H9 (cell line): ENCODE measurements at regions not wholly inside any gene's neighbourhood (a gene's known extent, or its start where the extent isn't known, plus 50 kb on each side); places are given as distances from the start of the nearest gene placed in this dataset.
A peak's percentile ranks its signal among the peaks of the same experiment; 100 is the strongest.

Source experiments
- DNase-seq: peaks from one replicate; pipeline ENCODE4 v3.0.0-alpha.2; 2017
- H2AFZ ChIP-seq: one replicate; pipeline ENCODE4 v1.6.1; 2013; ENCODE audit warnings: mild to moderate bottlenecking, low read length, control low read depth, moderate library complexity
- H2AK5ac ChIP-seq: 2 replicates; pipeline ENCODE4 v1.6.1; 2013; ENCODE audit warnings: low read length, control low read depth, mixed read lengths; ENCODE audit not compliant: insufficient read length
- H2BK120ac ChIP-seq: one replicate; pipeline ENCODE4 v1.6.1; 2013; ENCODE audit warnings: low read depth, mild to moderate bottlenecking, low read length, control low read depth, inconsistent platforms; ENCODE audit not compliant: poor library complexity, severe bottlenecking
- H2BK12ac ChIP-seq: 2 replicates; pipeline ENCODE4 v1.6.1; 2013; ENCODE audit warnings: low read length, control low read depth, mixed read lengths, low read depth; ENCODE audit not compliant: insufficient read length
- H2BK15ac ChIP-seq: 2 replicates; pipeline ENCODE4 v1.6.1; 2013; ENCODE audit warnings: low read depth, low read length, control low read depth
- H2BK20ac ChIP-seq: one replicate; pipeline ENCODE4 v1.6.1; 2013; ENCODE audit warnings: low read depth, mild to moderate bottlenecking, low read length, control low read depth, inconsistent platforms; ENCODE audit not compliant: poor library complexity, severe bottlenecking
- H2BK5ac ChIP-seq: 2 replicates; pipeline ENCODE4 v1.6.1; 2013; ENCODE audit warnings: low read length, control low read depth, mixed read lengths; ENCODE audit not compliant: insufficient read length
- H3K14ac ChIP-seq: 2 replicates; pipeline ENCODE4 v1.6.1; 2013; ENCODE audit warnings: low read length, control low read depth; ENCODE audit not compliant: insufficient read depth
- H3K18ac ChIP-seq: 2 replicates; pipeline ENCODE4 v1.6.1; 2013; ENCODE audit warnings: low read depth, mild to moderate bottlenecking, mixed read lengths, low read length, control low read depth; ENCODE audit not compliant: insufficient read length
- H3K23ac ChIP-seq: 2 replicates; pipeline ENCODE4 v1.6.1; 2013; ENCODE audit warnings: low read length, control low read depth, mixed read lengths, low read depth; ENCODE audit not compliant: insufficient read length
- H3K23me2 ChIP-seq: 2 replicates; pipeline ENCODE4 v1.6.1; 2013; ENCODE audit warnings: low read depth, mild to moderate bottlenecking, mixed read lengths, low read length, control low read depth; ENCODE audit not compliant: insufficient read length, poor library complexity, severe bottlenecking
- H3K27ac ChIP-seq: 2 replicates; pipeline ENCODE4 v1.5.1; 2013; ENCODE audit warnings: low read length, control low read depth, mixed read lengths, low read depth; ENCODE audit not compliant: insufficient read length
- H3K27me3 ChIP-seq: 2 replicates; pipeline ENCODE4 v1.6.1; 2013; ENCODE audit warnings: low read length, control low read depth, inconsistent platforms; ENCODE audit not compliant: insufficient read depth
- H3K4ac ChIP-seq: 2 replicates; pipeline ENCODE4 v1.6.1; 2013; ENCODE audit warnings: low read depth, mild to moderate bottlenecking, control low read depth, inconsistent platforms, low read length, moderate library complexity
- H3K4me1 ChIP-seq: 2 replicates; pipeline ENCODE4 v1.6.1; 2013; ENCODE audit warnings: low read length, control low read depth, inconsistent platforms; ENCODE audit not compliant: insufficient read depth
- H3K4me2 ChIP-seq: 2 replicates; pipeline ENCODE4 v1.6.1; 2013; ENCODE audit warnings: low read length, control low read depth, mixed read lengths; ENCODE audit not compliant: insufficient read length, insufficient read depth
- H3K56ac ChIP-seq: 2 replicates; pipeline ENCODE4 v1.6.1; 2013; ENCODE audit warnings: low read depth, mild to moderate bottlenecking, mixed read lengths, low read length, control low read depth; ENCODE audit not compliant: insufficient read length
- H3K79me1 ChIP-seq: 2 replicates; pipeline ENCODE4 v1.6.1; 2013; ENCODE audit warnings: low read depth, mild to moderate bottlenecking, moderate library complexity, low read length, control low read depth, inconsistent platforms; ENCODE audit not compliant: insufficient read depth, poor library complexity, severe bottlenecking
- H3K79me2 ChIP-seq: 2 replicates; pipeline ENCODE4 v1.6.1; 2013; ENCODE audit warnings: low read length, control low read depth, inconsistent platforms; ENCODE audit not compliant: insufficient read depth
- H3K9ac ChIP-seq: 2 replicates; pipeline ENCODE4 v1.6.1; 2013; ENCODE audit warnings: low read length, control low read depth, mixed read lengths; ENCODE audit not compliant: insufficient read length; ENCODE audit errors: extremely low read depth
- H3K9me3 ChIP-seq: one replicate; pipeline ENCODE4 v1.6.1; 2013; ENCODE audit warnings: low read depth, low read length, inconsistent platforms; ENCODE audit not compliant: control insufficient read depth
- H3T11ph ChIP-seq: one replicate; pipeline ENCODE4 v1.6.1; 2013; ENCODE audit warnings: mild to moderate bottlenecking, low read length, control low read depth, inconsistent platforms
- H4K20me1 ChIP-seq: one replicate; pipeline ENCODE4 v1.6.1; 2013; ENCODE audit not compliant: control insufficient read depth, insufficient read length, insufficient read depth
- H4K5ac ChIP-seq: 2 replicates; pipeline ENCODE4 v1.6.1; 2013; ENCODE audit warnings: low read depth, mild to moderate bottlenecking, mixed read lengths, low read length, control low read depth; ENCODE audit not compliant: insufficient read length
- H4K8ac ChIP-seq: replicated peaks from 2 replicates; pipeline ENCODE4 v1.6.1; 2013; ENCODE audit warnings: low read length, control low read depth, mixed read lengths, low read depth; ENCODE audit not compliant: insufficient read length
- H4K91ac ChIP-seq: 2 replicates; pipeline ENCODE4 v1.6.1; 2013; ENCODE audit warnings: low read depth, mild to moderate bottlenecking, moderate library complexity, mixed read lengths, low read length, control low read depth; ENCODE audit not compliant: insufficient read length
- H3K27ac Mint-ChIP-seq, 3 experiments: 2 replicates in 2 of 3; 3 replicates in 1 of 3; pipeline ENCODE4 v1.8.0; 2020 to 2021; ENCODE audit warnings: mixed read lengths in 3 of 3, mild to moderate bottlenecking in 1 of 3, moderate library complexity in 1 of 3
- H3K27me3 Mint-ChIP-seq: 2 replicates; pipeline ENCODE4 v1.8.0; 2021; ENCODE audit warnings: low read depth, mild to moderate bottlenecking, moderate library complexity, mixed read lengths
- H3K36me3 Mint-ChIP-seq, 3 experiments: 2 replicates in 2 of 3; 3 replicates in 1 of 3; pipeline ENCODE4 v1.8.0; 2020 to 2021; ENCODE audit warnings: low read depth in 3 of 3, mixed read lengths in 3 of 3; ENCODE audit not compliant: insufficient read depth in 1 of 3
- H3K4me1 Mint-ChIP-seq, 2 experiments: 2 replicates each; pipeline ENCODE4 v1.8.0; 2020; ENCODE audit warnings: mixed read lengths in 2 of 2
- H3K4me3 Mint-ChIP-seq, 2 experiments: 2 replicates in 1 of 2; 3 replicates in 1 of 2; pipeline ENCODE4 v1.8.0; 2020 to 2021; ENCODE audit warnings: mild to moderate bottlenecking in 2 of 2, mixed read lengths in 2 of 2, moderate library complexity in 1 of 2
- H3K9me3 Mint-ChIP-seq, 2 experiments: 2 replicates in 1 of 2; 3 replicates in 1 of 2; pipeline ENCODE4 v1.8.0; 2020; ENCODE audit warnings: mild to moderate bottlenecking in 2 of 2, mixed read lengths in 2 of 2, moderate library complexity in 1 of 2
- WGBS: extraction: QIAGEN DNeasy Blood & Tissue Kit; methylation state at CpG from one replicate; pipeline ENCODE4 v1.1.7; 2013; ENCODE audit warnings: missing lambda C conversion rate, low lambda C conversion rate, mixed read lengths; ENCODE audit not compliant: insufficient read length; ENCODE audit errors: extremely low coverage; 5-methylcytosine and 5-hydroxymethylcytosine counted together
- TF ChIP-seq, protein P1 (sequence below): fragments of 200-600 bp; sonication (generic); conservative IDR thresholded peaks from 3 replicates; pipeline ENCODE4 v1.8.0; 2021; ENCODE audit warnings: antibody characterized with exemption, mild to moderate bottlenecking

DNA sequence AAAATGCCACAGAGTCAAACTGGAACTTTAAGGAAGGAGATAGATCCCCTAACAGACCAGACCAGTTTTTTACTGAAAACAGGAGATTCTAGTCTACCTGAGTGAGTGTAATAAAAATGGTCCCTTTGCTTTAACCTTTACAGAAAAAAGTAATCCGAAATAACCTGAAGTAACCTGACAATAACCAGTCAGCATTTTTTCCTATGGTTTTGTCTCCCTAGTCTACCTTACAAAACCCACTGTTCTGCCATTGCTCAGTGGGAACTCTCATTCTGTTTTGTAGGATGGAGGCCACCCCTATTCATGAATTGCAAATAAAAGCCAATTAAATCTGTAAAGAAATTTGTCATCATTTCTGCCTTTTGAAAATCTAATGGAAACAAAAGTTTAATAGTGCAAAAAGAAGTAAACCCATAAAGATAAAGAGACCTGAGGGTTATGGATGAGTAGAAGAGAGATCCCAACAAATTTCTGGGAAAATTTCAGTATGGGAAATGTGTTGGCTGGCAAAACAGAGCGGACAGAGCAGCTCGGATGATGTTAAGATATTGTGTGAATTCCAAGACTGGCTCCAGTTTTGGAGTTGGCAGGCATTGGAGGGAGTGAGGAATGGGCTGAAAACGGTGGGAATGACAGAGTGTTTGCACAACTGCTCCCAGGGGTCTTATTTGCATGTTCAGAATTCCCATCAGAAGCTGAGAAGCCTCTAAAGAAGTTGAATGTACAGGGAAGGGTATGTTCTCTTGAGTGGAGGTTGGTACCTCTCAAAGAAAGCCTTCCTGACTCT, 104.7 kb upstream of the RALGAPA2 start:
- Histone ChIP-seq H3K9me3 (no peaks in the 10 kb centered on the region), H3K4ac (no peak overlapping the region), H2BK5ac (no peak overlapping the region), H2BK15ac (no peak overlapping the region), H2AK5ac (no peak overlapping the region), H3K27me3 (no peaks in the 10 kb centered on the region), H4K91ac (no peak overlapping the region), H3K4me1 (peaks cover 18% of the 10 kb centered on the region; the same call in 1 of the 2 replicates), H2BK120ac (no peak overlapping the region), H3K27ac (no peak overlapping the region), H3K4me2 (no peak overlapping the region), H3K14ac (no peak overlapping the region), H4K20me1 (no peaks in the 10 kb centered on the region), H3K79me1 (no peaks in the 10 kb centered on the region), H4K5ac (no peak overlapping the region), H3K23me2 (no peaks in the 10 kb centered on the region), H2BK12ac (no peak overlapping the region), H3T11ph (no peak overlapping the region), H4K8ac (no peak overlapping the region), H3K23ac (no peak overlapping the region), H3K79me2 (no peaks in the 10 kb centered on the region), H3K56ac (no peak overlapping the region), H3K9ac (no peak overlapping the region), H3K18ac (no peak overlapping the region), H2BK20ac (no peak overlapping the region), H2AFZ (no peak overlapping the region)
- no peaks in the 10 kb centered on the region; the same call in 1 of the 2 replicates for H3K27me3 Mint-ChIP-seq
- peaks cover 65 to 66% of the 10 kb centered on the region in 2 experiments for H3K4me1 Mint-ChIP-seq
- H3K27ac Mint-ChIP-seq = peak overlapping the region in 2 of 3 experiments; percentile 64 to 73; a peak in 3 of 7 replicates
- WGBS = no CpG with 5 or more reads among the region's 4 CpGs
- TF ChIP-seq, protein P1, sequence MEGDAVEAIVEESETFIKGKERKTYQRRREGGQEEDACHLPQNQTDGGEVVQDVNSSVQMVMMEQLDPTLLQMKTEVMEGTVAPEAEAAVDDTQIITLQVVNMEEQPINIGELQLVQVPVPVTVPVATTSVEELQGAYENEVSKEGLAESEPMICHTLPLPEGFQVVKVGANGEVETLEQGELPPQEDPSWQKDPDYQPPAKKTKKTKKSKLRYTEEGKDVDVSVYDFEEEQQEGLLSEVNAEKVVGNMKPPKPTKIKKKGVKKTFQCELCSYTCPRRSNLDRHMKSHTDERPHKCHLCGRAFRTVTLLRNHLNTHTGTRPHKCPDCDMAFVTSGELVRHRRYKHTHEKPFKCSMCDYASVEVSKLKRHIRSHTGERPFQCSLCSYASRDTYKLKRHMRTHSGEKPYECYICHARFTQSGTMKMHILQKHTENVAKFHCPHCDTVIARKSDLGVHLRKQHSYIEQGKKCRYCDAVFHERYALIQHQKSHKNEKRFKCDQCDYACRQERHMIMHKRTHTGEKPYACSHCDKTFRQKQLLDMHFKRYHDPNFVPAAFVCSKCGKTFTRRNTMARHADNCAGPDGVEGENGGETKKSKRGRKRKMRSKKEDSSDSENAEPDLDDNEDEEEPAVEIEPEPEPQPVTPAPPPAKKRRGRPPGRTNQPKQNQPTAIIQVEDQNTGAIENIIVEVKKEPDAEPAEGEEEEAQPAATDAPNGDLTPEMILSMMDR = no peak
- H3K9me3 Mint-ChIP-seq = no peaks in the 10 kb centered on the region; a peak in 3 of 5 replicates
- DNase-seq = no peak
- H3K36me3 Mint-ChIP-seq = no peaks in the 10 kb centered on the region
- H3K4me3 Mint-ChIP-seq = no peak overlapping the region
